Stomach (tissue), 8 donors: ENCODE measurements at regions not wholly inside any gene's neighbourhood (a gene's known extent, or its start where the extent isn't known, plus 50 kb on each side); places are given as distances from the start of the nearest gene placed in this dataset.
A peak's percentile ranks its signal among the peaks of the same experiment; 100 is the strongest.
"Not testable (repeated sequence)": the region's sequence is repeated elsewhere in the genome, so short reads cannot be mapped to it uniquely, and the experiment has no call there.

Experiments used
- DNase-seq, 2 donors: peaks; one replicate each; pipeline versions ENCODE4 v3.0.0 to v3.0.0-alpha.2; 2013 to 2019
- H3K27ac ChIP-seq, 5 donors: fragments of 200-600 bp in 4 of 5; sonication (generic) in 4 of 5; one replicate each; pipeline ENCODE4 v1.5.1; 2013 to 2019; ENCODE audit warnings: mild to moderate bottlenecking in 1 of 5, moderate library complexity in 1 of 5
- H3K27me3 ChIP-seq, 3 donors: fragments of 200-600 bp; sonication (generic); one replicate each; pipeline ENCODE4 v1.5.1; 2017 to 2019; ENCODE audit warnings: mixed run types in 1 of 3
- H3K36me3 ChIP-seq, 4 donors: fragments of 200-600 bp; sonication (generic); 1 replicate in 3 of 4; 2 replicates in 1 of 4; pipeline ENCODE4 v1.5.1; 2016 to 2019
- H3K4me1 ChIP-seq, 4 donors: fragments of 200-600 bp; sonication (generic); one replicate each; pipeline ENCODE4 v1.5.1; 2016 to 2019
- H3K4me3 ChIP-seq, 4 donors: fragments of 200-600 bp; sonication (generic) in 3 of 4; one replicate each; pipeline ENCODE4 v1.5.1; 2016 to 2019; ENCODE audit warnings: mild to moderate bottlenecking in 1 of 4
- H3K9me3 ChIP-seq, 4 donors: fragments of 200-600 bp; sonication (generic); one replicate each; pipeline ENCODE4 v1.5.1; 2016 to 2019
- EP300 ChIP-seq: sonication (generic); formaldehyde crosslinking; IDR thresholded peaks from one replicate; pipeline ENCODE4 v1.6.1; 2017; ENCODE audit warnings: antibody characterized with exemption
- POLR2A ChIP-seq, 4 donors: fragments of 450-650 bp; IDR thresholded peaks; one replicate each; pipeline ENCODE4 v1.6.1; 2016; ENCODE audit warnings: antibody characterized with exemption in 4 of 4, control low read depth in 2 of 4, mild to moderate bottlenecking in 1 of 4, moderate library complexity in 1 of 4
- POLR2AphosphoS5 ChIP-seq, 3 donors: sonication (generic); formaldehyde crosslinking; IDR thresholded peaks; one replicate each; pipeline ENCODE4 v1.6.1; 2016; ENCODE audit warnings: antibody characterized with exemption in 3 of 3
- WGBS, 5 donors: extraction: QIAGEN DNeasy Blood & Tissue Kit in 3 of 5; methylation state at CpG; one replicate each; pipeline versions ENCODE4 v1.1.5 to v1.1.7; 2013 to 2018; 5-methylcytosine and 5-hydroxymethylcytosine counted together
- intact Hi-C: fragments of 100-400 bp; cut with DNase I; formaldehyde crosslinking; loops from one replicate; pipeline ENCODE4 v1.15.1; 2023; ENCODE audit warnings: low total_unique reads
- TF ChIP-seq, protein P1 (sequence below), 7 experiments: fragments of 450-650 bp in 4 of 7; fragments of 200-600 bp in 3 of 7; sonication (generic) in 3 of 7; IDR thresholded peaks; one replicate each; pipeline ENCODE4 v1.5.1; 2016 to 2019; ENCODE audit warnings: antibody characterized with exemption in 7 of 7, control low read depth in 2 of 7, mild to moderate bottlenecking in 1 of 7
- donor health status: healthy with polysubstance abuse.
- donor health status: Bipolar disorder and iron deficiency.
- donor health status: healthy.

DNA sequence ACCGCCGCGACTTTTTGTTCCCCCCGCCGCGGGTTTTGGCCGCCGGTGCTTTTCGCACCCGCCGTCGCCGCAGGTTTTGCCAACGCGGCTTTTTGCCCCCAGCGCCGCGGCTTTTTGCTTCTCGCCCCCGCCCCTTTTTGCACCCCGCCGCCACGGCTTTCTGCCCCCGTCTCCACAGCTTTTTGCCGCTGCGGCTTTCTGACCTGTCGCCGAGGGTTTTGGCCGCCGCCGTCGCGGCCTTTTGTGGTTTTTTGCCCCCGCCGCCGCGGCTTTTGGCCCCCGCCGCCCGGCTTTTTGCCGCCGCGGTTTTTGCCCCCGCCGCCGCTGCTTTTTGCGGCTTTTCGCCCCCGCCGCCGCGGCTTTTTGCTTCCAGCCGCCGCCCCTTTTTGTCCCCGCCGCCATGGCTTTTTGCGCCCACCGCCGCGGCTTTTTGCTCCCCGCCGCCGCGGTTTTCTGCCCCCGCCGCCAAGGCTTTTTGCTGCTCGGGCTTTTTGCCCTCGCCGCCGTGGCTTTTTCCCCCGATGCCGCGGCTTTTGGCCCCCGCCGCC is 151.1 kb downstream of the KCNJ18 start:
- DNase-seq, result no peak
- Histone ChIP-seq H3K4me1 (no peaks in the 10 kb centered on the region), H3K27ac (no peak overlapping the region), H3K9me3 (peaks cover 18 to 44% (median 35%) of the 10 kb centered on the region in 4 donors), H3K4me3 (peak overlapping the region in 1 of 4 donors; percentile 32), H3K36me3 (no peaks in the 10 kb centered on the region), H3K27me3 (peaks cover 13 to 79% (median 18%) of the 10 kb centered on the region in 3 donors)
- intact Hi-C loops, result no loop called here
- whole genome bisulfite sequencing, 5 donors, result 37 to 52% (median 44%) methylated on average over 70 to 75 of the region's 75 CpGs
- TF ChIP-seq, protein P1, sequence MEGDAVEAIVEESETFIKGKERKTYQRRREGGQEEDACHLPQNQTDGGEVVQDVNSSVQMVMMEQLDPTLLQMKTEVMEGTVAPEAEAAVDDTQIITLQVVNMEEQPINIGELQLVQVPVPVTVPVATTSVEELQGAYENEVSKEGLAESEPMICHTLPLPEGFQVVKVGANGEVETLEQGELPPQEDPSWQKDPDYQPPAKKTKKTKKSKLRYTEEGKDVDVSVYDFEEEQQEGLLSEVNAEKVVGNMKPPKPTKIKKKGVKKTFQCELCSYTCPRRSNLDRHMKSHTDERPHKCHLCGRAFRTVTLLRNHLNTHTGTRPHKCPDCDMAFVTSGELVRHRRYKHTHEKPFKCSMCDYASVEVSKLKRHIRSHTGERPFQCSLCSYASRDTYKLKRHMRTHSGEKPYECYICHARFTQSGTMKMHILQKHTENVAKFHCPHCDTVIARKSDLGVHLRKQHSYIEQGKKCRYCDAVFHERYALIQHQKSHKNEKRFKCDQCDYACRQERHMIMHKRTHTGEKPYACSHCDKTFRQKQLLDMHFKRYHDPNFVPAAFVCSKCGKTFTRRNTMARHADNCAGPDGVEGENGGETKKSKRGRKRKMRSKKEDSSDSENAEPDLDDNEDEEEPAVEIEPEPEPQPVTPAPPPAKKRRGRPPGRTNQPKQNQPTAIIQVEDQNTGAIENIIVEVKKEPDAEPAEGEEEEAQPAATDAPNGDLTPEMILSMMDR (IDR thresholded peaks at IDR 0.05), result no peak
- TF ChIP-seq POLR2AphosphoS5 (IDR thresholded peaks at IDR 0.05) (no peak), EP300 (no peak), POLR2A (IDR thresholded peaks at IDR 0.05) (no peak)

DNA sequence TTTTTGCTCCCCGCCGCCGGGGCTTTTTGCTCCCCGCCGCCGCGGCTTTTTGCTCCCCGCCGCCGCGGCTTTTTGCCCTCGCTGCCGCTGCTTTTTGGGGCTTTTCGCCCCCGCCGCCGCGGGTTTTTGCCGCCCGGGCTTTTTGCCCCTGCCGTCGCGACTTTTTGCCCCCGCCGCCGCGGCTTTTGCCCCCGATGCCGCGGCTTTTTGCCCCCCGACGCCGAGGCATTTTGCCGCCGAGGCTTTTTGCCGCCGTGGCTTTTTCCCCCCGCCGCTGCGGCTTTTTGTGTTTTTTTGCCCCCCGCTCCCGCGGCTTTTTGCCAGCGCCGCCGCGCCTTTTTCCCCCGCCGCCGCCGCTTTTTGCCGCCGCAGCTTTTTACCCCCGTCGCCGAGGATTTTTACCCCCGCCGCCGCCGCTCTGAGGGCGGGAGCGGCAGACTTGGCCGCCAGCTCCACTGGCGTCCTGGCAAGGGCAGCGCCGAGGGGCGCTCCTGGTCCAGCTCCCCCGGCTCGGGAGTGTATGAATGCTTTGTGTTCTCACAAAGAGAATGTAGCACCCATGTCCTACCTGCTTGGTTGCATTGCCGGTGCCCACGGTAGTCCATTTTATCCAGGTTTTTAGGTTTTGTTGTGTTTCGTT is 151.7 kb downstream of the KCNJ18 start:
- H3K27ac ChIP-seq, result no peak overlapping the region
- no peak for DNase-seq
- H3K4me1 ChIP-seq, result no peaks in the 10 kb centered on the region
- peak overlapping the region in 1 of 4 donors; percentile 9 for H3K4me3 ChIP-seq
- 32 to 52% (median 50%) methylated on average over 63 to 72 of the region's 72 CpGs for WGBS, 5 donors
- H3K9me3 ChIP-seq, result peaks cover 18 to 51% (median 41%) of the 10 kb centered on the region in 4 donors
- TF ChIP-seq, protein P1 (IDR thresholded peaks at IDR 0.05), result no peak
- TF ChIP-seq EP300 (no peak), POLR2A (IDR thresholded peaks at IDR 0.05) (no peak), POLR2AphosphoS5 (IDR thresholded peaks at IDR 0.05) (no peak)
- peaks cover 13 to 85% (median 18%) of the 10 kb centered on the region in 3 donors for H3K27me3 ChIP-seq
- intact Hi-C loops, result no loop called here
- no peaks in the 10 kb centered on the region for H3K36me3 ChIP-seq

DNA sequence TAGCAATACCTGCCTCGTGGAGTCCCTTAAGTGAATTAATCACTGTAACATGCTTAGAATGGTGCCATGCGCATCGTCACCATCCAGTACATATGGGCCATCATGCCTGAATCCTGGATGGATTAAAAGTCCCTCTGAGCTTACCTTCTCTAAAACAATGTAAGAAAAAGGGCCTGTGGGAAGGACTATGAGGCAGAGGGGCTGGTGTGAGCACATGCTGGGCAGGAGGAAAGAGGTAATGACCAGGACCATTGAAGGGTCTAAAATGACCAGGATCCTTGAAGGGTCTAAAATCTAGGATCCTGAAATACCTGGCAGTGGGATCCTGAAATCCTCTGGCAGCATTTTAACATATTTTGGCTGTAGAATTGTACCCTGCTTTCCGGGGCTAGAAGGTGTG is 156.2 kb downstream of the KCNJ18 start:
- WGBS, 5 donors, result 63 to 72% (median 68%) methylated on average over 4 of the region's 4 CpGs

DNA sequence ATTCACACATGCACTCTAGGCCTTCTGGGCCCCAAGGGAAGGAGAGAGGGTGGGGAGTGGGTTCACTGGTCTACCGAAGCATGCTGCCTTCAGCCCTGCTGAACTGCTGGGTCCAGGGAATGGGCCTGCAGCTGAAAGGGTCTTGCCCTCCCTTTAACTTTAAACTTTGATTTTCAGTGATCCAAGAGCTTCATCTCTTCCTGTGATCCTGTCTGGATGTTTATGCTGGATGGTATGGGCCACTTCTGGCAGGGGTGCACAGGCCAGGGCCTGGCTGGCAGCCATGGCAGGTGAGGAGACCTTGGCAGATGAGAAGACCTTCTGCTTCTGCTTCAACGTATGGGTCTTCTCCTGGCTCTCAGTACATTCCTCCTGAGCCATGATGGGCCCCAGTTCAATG is 156.7 kb downstream of the KCNJ18 start:
- 45 to 55% (median 49%) methylated on average over 2 of the region's 2 CpGs for WGBS, 5 donors
- intact Hi-C loops, result not testable (repeated sequence)

More for the DNA sequence above, 156.2 kb downstream of the KCNJ18 start:
- H3K4me3 ChIP-seq, H3K4me1 ChIP-seq, H3K27ac ChIP-seq, H3K36me3 ChIP-seq, DNase-seq, intact Hi-C loops: not testable (repeated sequence)
- H3K9me3 ChIP-seq, result peaks cover 7 to 34% (median 29%) of the 10 kb centered on the region in 4 donors
- H3K27me3 ChIP-seq, result peaks cover 7 to 46% (median 8%) of the 10 kb centered on the region in 3 donors

DNA sequence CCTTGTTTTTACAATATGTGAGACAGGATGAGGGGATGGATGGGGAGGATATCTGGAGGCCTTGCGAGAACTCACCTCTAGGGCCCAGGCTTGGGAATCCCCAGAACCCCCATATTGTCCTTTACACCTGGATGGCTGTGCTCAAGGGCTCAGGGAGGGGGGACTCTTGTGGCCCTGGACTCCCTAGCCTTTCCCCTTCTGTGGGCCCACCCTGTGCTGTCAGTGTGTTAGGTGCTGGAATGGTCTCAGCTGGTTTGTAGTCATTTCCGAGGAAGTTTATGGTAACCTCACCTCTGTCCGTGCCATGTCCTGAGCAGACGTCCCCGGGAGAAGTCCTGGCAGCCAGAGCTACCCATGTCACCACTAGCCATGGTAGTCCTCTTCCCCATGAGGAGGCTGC is 158.3 kb downstream of the KCNJ18 start:
- DNase-seq, H3K27ac ChIP-seq, intact Hi-C loops, H3K36me3 ChIP-seq, H3K4me3 ChIP-seq, H3K4me1 ChIP-seq: not testable (repeated sequence)
- peaks cover 0 to 24% (median 19%) of the 10 kb centered on the region in 4 donors for H3K9me3 ChIP-seq
- WGBS, 5 donors, result 67 to 83% (median 72%) methylated on average over 5 of the region's 5 CpGs
- H3K27me3 ChIP-seq, result peaks cover 0 to 27% (median 0%) of the 10 kb centered on the region in 3 donors

More for the DNA sequence above, 156.7 kb downstream of the KCNJ18 start:
- Histone ChIP-seq H3K9me3 (peaks cover 1 to 29% (median 24%) of the 10 kb centered on the region in 4 donors), H3K27me3 (peaks cover 2 to 41% (median 2%) of the 10 kb centered on the region in 3 donors)
- H3K4me3 ChIP-seq, H3K36me3 ChIP-seq, H3K27ac ChIP-seq, DNase-seq, H3K4me1 ChIP-seq: not testable (repeated sequence)
